ENCODE measurements at regions not wholly inside any gene's neighbourhood (a gene's known extent, or its start where the extent isn't known, plus 50 kb on each side); places are given as distances from the start of the nearest gene placed in this dataset.

DNA sequence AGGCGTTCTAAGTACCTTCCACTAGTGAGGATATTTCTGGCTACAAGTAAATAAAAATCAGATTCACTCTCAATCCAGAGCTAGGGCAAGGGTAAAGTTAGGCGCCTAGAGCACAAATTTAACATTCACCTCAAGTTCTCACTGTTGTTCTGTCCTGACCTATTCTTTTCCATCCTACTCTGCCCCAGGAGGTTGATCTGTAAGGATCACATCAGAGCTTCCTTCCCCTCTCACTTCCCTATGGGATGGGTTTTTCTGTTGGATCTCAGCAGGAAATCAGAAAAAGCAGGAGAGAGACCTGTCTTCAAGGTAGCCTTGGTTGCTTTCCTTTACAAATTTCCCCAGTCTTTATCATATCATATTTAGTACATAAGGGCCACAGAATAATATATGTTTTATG lies 316.7 kb downstream of the GABRG2 start:
- CTCF ChIA-PET = no interaction called here
- H3K4me3 ChIP-seq (replicated peaks in 1 of 3; ENCODE audit: insufficient read depth in 1 of 3, low read depth in 1 of 3, low read length in 3 of 3) = no peak overlapping the region
- intact Hi-C loops (cut with micrococcal nuclease) (no loop called here), dilution Hi-C loops (cut with MboI; ENCODE audit: extremely low pct_ligation_motif_present, low sequenced_read_pairs) (no loop called here)
- no peaks in the 10 kb centered on the region for H3K27me3 ChIP-seq (ENCODE audit: control insufficient read depth in 2 of 2, insufficient read depth in 2 of 2, low read length in 2 of 2)
- H3K36me3 ChIP-seq (ENCODE audit: control insufficient read depth in 2 of 2, extremely low read depth in 1 of 2, insufficient read depth in 2 of 2, low read length in 2 of 2) = no peaks in the 10 kb centered on the region
- FAIRE-seq (no peak), DNase-seq (ENCODE audit: low read depth, low spot score) (no peak)
- no peak overlapping the region for H3K9ac ChIP-seq (replicated peaks; ENCODE audit: extremely low read depth, insufficient read depth, low read length)
- H2AFZ ChIP-seq (ENCODE audit: low read depth, low read length) = no peak overlapping the region
- no peaks in the 10 kb centered on the region for H3K4me1 ChIP-seq (ENCODE audit: control insufficient read depth, extremely low read depth, insufficient read depth, low read length)
- peaks cover 4% of the 10 kb centered on the region for H3K9me3 ChIP-seq (replicated peaks; ENCODE audit: control insufficient read depth, insufficient read depth, low read length)
- no peaks in the 10 kb centered on the region for H4K20me1 ChIP-seq (replicated peaks; ENCODE audit: control insufficient read depth, extremely low read depth, insufficient read depth, low read length)
- BruUV-seq (replicated peaks) = no TSS peak
- no peaks in the 10 kb centered on the region for H3K79me2 ChIP-seq (ENCODE audit: control insufficient read depth, insufficient read depth, low read length)
- H3K9me1 ChIP-seq (replicated peaks; ENCODE audit: control insufficient read depth, extremely low read depth, insufficient read depth, low read length) = no peaks in the 10 kb centered on the region
- POLR2A ChIA-PET = no interaction called here
- no peak overlapping the region for H3K27ac ChIP-seq (ENCODE audit: insufficient read depth, low read depth, low read length)
- TF ChIP-seq, protein P1, sequence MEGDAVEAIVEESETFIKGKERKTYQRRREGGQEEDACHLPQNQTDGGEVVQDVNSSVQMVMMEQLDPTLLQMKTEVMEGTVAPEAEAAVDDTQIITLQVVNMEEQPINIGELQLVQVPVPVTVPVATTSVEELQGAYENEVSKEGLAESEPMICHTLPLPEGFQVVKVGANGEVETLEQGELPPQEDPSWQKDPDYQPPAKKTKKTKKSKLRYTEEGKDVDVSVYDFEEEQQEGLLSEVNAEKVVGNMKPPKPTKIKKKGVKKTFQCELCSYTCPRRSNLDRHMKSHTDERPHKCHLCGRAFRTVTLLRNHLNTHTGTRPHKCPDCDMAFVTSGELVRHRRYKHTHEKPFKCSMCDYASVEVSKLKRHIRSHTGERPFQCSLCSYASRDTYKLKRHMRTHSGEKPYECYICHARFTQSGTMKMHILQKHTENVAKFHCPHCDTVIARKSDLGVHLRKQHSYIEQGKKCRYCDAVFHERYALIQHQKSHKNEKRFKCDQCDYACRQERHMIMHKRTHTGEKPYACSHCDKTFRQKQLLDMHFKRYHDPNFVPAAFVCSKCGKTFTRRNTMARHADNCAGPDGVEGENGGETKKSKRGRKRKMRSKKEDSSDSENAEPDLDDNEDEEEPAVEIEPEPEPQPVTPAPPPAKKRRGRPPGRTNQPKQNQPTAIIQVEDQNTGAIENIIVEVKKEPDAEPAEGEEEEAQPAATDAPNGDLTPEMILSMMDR (IDR thresholded peaks at IDR 0.05; ENCODE audit: extremely low read depth in 1 of 2, insufficient read depth in 1 of 2, low read depth in 1 of 2, low read length in 2 of 2) = no peak
- TF ChIP-seq FOS (IDR thresholded peaks at IDR 0.05; ENCODE audit: borderline replicate concordance, insufficient read depth, low read length) (no peak), EZH2 (IDR thresholded peaks at IDR 0.05; ENCODE audit: borderline replicate concordance, low read depth, low read length, severe bottlenecking) (no peak), JUN (IDR thresholded peaks at IDR 0.05; ENCODE audit: borderline replicate concordance, insufficient read depth, insufficient read length, low read depth) (no peak), GATA2 (IDR thresholded peaks at IDR 0.05; ENCODE audit: insufficient read depth, insufficient read length, low read depth, low read length) (no peak), MYC (IDR thresholded peaks at IDR 0.05; ENCODE audit: low read depth, low read length) (no peak), POLR2AphosphoS5 (IDR thresholded peaks at IDR 0.05; ENCODE audit: insufficient read depth, low read depth, low read length) (no peak), POLR2A (IDR thresholded peaks at IDR 0.05; ENCODE audit: low read depth, low read length) (no peak)
- TF ChIP-seq, protein P2, sequence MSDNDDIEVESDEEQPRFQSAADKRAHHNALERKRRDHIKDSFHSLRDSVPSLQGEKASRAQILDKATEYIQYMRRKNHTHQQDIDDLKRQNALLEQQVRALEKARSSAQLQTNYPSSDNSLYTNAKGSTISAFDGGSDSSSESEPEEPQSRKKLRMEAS (IDR thresholded peaks at IDR 0.05; ENCODE audit: insufficient read depth, insufficient read length) = no peak
- no peak overlapping the region for H3K4me2 ChIP-seq (ENCODE audit: insufficient read depth, low read length)

Data from endothelial cell of umbilical vein (primary cell).